Activated CD4-positive, CD25-positive, alpha-beta regulatory T cell treated with anti-CD3 and anti-CD28 coated beads, Interleukin-2, amount 50 U/mL, for 24 hours (primary cell): ENCODE measurements at regions not wholly inside any gene's neighbourhood (a gene's known extent, or its start where the extent isn't known, plus 50 kb on each side); places are given as distances from the start of the nearest gene placed in this dataset.
"Not testable (repeated sequence)": the region's sequence is repeated elsewhere in the genome, so short reads cannot be mapped to it uniquely, and the experiment has no call there.

Experiments
- ATAC-seq, 2 donors: fragments of 150-1000 bp; cut with Tn5 transposase; one replicate each; pipeline ENCODE4 v1.10.0; 2021; ENCODE audit warnings: mild to moderate bottlenecking in 1 of 2, moderate library complexity in 1 of 2

DNA sequence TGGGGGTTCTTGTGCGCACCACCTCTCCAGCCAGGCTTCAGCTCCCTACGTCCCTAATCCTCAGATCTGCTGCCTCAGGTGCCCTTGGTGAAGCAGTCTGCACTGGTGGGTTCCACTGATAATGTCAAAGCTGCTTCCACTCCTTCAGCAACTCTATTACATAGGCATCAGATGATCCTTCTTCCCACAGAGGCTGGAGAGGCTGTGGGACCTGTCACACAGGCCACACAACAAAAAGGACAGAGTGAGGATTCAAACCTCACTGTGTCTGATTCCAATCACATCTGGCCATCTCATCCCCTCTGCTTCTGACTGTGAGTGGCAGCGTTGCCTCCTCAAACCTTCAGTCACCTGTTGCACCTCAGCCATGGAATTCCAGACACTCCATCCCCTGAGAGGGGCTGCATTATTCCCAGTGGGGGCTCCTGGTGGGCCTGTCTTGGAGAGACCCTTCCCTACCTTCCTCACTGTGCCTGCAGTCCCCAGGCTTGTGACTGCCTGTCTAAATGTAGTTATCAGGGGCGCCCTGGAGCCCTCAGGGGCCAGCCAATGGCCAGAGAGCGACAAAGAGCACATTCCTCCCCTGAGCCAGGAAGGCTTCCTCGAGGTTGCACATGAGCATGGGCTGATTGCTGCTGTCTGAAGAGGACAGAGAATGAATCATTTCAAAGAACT is 211.4 kb upstream of the ECI2 start:
- ATAC-seq, result no peak

DNA sequence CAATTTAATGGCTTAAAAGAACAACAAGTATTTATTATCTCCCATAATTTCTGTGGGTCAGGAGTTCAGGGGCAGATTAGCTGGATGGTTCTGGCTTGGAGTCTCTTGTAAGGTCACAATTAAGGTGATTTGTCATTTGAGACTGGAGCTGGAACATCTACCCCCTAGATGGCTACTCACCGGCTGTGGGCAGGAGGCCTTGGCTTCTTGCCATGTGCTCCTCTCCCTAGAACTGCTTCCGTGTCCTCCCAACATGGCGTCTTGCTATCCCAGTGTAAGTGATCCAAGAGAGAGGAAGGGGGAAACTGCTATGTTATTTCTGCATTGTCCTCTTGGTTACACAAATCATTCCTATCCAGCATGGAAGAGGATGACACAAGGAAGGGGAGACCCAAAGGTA is 210.2 kb upstream of the ECI2 start:
- no peak for ATAC-seq

DNA sequence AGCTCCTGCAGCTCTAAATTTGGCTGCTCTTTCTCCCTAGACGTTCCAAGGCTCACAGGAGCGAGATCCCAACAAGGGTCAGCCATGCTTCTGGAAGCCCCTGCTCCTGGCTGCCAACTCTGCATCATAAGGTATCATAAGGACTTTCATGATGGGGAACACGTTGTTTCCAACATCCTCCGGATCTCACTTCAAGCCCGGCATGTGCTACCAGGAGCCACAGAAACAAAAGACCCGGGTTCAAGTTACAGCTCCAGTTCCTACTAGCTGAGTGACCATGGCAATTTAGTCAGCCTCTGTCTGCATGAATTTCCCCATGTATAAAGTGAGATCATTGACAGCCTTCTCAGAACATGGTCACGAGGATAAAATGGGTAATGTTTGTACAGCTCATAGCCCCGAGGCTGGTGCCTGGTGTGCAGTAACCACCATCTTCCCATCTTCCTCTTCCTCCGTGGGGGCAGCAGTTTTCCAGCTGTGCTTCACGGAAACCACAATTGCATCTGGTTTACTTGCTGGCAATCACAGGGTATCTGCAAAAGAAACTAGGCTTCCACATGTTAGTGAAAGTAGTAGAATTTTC is 209.0 kb upstream of the ECI2 start:
- ATAC-seq, result no peak

DNA sequence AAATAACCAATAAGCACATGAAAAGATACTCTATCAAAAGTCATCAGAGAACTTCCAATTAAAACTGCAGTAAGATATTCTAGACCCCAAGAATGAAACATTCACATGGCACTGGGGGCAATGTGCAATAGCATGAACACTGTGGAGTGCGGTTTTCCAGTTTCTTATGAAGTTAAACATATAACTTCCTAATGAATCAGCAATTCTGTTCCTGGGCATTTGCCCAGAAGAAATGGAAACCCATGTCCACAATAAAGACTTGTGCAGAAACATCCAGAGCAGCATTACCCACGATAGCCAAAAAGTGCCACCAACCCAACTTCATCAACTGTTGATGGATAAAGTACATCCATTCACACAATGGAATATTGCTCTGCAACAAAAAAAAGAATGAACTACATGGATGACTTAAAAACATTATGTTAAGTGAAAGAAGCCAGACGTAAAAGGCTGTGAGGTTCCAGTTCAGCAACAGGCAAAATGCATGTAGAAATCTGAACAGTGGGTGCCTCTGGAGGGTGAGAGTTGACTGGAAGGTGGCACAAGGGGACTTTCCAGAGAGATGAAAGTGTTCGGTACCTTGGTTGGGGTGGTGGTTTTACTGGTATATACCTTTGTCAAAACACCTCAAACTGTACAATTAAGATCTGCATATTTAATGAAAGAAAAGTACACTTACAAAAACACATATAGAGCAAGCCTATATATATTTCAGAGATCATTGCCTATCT is 207.2 kb upstream of the ECI2 start:
- ATAC-seq, result peak in 1 of 2 donors; percentile 36

DNA sequence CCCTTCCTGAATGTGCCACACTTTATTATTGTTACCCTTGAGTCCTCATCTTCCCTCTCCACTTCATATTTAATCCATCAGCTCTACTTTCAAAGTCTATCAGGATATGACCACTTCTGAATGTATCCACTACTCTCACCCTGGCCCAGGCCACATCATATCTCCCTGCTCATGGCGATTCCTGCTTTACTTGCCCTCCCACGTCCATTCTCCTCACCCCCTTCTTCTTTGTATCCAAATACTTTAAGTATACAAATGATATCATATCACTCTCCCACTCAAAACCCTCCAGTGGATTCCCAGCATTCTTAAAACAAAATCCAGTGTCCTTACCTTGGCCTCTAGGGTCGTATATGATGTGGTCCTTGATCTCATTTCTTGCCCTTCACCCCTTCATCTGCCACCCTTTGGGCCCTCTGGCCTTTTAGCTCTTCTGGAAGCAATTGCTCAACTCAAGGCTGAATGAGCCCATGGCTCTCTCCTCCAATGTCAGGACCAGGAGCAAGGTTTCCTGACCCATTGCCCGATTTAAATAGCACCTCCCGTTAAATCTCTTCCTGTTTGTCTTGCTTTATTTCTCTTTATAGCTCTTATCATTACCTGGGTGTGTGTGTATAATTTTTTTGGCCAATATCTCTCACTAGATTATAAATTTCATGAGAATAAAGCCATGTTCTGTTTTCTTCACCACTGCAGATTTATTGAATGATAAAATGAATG is 205.9 kb upstream of the ECI2 start:
- no peak for ATAC-seq

DNA sequence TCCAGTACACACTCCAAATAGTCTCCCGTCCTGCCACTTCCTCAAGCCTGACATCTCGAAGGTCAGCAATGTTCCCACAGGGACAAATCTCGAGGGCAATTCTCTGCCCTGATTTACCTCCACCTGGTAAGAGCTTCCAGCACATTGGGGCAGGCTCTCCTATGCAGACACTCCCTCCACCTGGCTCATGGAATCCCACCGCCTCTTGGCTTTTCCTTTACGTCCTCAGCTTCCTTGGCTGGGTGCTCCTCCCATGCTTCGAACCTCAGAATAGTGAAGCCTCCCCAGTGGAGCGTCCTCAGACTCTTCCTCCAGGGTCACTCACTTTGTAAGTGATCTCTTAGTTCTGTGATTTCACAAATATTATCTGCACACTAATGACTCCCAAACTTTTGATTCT is 205.2 kb upstream of the ECI2 start:
- ATAC-seq, result no peak

DNA sequence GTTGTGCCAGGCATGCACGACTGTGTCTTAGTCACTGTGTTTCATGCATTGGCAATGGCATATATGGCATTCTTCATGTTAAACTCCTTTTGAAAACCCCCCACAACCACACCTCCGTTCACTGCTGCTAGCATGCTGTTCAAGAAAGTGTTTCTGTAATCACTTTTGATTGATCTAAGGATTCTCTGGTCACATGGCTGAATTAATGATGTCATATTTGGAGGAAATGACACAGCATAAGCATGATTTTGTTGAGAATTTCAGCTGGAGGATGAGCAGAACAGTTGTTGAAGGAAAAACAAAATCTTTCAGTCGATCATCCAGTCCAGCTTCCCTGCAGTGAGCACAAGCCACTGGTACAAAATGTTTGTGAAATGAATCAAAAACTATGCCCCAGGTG is 203.5 kb upstream of the ECI2 start:
- ATAC-seq, result no peak

DNA sequence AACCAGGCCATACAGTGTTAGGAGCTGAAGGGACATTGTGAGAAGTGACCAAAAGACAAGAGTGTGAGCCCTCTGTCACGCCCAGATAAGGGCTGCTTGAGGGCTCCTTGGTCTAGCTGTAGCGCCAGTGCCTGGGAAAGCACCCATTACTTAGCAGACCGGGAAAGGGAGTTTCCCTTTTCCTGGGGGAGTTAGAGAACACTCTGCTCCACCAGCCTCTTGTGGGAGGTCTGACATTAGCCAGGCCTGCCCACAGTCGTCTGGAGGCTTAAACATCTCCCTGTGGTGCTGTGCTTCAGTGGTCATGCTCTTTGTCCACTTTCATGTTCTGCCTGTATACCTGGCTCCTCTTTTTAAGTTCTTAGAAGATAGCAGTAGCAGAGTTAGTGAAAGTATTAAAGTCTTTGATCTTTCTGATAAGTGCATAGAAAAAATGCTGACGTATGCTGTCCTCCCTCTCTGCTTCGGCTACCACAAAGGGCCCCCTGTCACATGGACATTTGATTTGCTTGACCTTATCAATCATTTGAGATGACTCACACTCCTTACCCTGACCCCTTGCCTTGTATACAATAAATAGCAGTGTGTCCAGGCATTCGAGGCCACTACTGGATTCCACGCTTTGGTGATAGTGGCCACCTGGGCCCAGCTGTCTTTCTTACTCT is 201.5 kb upstream of the ECI2 start:
- no peak for ATAC-seq

DNA sequence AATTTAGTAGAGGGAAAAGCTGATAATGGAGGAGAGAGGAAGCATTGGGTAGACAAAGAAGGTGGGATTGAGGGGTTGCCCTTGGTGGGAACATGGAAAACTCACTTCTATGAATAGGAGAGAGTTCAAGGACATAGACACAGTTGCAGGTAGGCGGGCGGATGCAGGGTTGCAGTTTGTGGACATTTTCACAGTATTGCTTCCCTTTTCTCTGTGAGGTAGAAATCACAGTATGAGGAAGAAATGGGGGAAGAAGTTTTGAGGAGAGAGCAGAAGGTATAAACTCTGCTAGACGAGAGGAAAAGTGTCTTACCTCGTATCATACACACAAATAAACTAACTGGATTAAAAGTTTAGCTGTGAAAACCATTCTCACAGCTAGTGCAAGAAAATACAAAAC is 200.7 kb upstream of the ECI2 start:
- no peak for ATAC-seq

DNA sequence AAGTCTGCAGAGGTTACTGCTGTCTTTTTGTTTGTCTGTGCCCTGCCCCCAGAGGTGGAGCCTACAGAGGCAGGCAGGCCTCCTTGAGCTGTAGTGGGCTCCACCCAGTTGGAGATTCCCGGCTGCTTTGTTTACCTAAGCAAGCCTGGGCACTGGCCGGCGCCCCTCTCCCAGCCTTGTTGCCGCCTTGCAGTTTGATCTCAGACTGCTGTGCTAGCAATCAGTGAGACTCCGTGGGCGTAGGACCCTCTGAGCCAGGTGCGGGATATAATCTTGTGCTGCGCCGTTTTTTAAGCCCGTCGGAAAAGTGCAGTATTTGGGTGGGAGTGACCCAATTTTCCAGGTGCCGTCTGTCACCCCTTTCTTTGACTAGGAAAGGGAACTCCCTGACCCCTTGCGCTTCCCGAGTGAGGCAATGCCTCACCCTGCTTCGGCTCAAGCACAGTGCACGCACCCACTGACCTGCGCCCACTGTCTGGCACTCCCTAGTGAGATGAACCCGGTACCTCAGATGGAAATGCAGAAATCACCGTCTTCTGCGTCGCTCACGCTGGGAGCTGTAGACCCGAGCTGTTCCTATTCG is 198.9 kb upstream of the ECI2 start:
- ATAC-seq, result not testable (repeated sequence)

DNA sequence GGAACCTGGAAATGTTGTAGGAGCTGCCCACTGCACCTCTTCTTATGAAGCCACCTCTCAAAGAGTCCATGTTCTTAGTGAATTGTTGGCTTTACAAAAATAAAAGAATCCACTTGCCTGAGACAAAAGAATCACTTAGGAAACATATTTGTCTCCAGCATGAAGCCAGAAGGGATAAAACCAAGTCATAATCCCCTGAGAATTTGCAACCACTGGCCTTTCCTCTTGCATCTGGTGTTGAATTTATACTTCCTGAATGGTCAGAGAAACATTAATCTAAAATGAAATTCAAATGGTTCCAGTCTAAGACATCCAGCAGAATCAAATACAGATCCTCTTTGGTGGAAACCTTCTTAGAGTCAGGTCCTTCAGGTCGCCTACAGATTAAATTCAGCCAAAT is 192.5 kb upstream of the ECI2 start:
- no peak for ATAC-seq

DNA sequence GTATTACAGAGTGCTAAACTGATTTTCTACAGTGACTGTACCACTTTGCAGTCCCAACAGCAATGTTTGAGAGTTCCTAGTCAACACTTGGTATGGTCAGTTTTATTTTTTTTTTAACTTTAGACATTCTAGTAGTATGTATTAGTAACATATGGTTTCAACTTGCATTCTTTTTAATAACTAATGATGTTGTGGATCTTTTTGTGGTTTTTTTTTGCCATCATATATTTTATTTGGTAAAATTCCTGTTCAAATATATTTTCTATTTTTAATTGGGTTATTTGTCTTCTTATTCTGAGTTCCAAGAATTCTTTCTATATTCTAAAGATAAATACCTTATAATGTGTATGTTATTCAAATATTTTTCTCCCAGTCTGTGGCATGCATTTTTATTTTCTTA is 189.4 kb upstream of the ECI2 start:
- ATAC-seq, result no peak

DNA sequence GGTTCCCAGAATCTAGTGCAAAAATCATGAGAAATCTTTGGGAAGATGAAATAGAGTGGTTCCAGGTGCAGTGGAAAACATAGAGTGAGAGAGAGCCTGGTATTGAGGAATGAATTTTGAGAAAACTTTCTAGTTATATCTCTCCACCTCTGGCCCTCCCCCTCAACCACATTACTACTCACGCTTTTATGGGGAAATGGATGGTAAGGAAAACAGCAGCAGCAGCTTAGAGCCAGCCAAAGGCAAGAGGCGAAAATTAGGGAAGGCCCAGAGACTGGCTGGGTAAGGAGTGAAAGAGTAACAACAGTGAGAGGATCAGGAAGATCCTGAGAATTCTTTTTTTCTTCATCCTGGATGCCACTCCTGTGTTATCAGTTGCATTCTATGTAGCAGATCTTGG is 187.9 kb upstream of the ECI2 start:
- ATAC-seq, result no peak

DNA sequence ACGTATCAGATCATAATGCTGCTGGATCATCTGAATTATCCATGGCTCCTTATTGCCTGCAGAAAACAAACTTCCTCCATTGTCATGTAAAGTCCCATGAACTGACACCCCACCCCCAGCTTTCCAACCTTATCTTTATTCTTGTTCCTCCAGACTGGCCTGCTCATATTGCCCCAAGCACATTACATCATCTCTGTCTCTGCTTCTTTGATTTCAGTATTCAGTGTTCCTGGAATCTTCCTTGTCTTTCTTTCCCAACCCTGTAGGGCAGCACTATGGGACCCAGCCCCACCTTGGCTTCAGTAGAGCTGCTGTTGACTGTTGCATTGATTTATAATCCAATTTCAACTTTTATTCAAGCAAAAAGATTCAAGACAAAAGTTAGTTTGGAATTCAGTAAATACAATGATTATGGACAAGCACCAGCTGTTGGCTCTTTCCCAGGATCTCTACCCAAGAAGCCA is 187.5 kb upstream of the ECI2 start:
- no peak for ATAC-seq

DNA sequence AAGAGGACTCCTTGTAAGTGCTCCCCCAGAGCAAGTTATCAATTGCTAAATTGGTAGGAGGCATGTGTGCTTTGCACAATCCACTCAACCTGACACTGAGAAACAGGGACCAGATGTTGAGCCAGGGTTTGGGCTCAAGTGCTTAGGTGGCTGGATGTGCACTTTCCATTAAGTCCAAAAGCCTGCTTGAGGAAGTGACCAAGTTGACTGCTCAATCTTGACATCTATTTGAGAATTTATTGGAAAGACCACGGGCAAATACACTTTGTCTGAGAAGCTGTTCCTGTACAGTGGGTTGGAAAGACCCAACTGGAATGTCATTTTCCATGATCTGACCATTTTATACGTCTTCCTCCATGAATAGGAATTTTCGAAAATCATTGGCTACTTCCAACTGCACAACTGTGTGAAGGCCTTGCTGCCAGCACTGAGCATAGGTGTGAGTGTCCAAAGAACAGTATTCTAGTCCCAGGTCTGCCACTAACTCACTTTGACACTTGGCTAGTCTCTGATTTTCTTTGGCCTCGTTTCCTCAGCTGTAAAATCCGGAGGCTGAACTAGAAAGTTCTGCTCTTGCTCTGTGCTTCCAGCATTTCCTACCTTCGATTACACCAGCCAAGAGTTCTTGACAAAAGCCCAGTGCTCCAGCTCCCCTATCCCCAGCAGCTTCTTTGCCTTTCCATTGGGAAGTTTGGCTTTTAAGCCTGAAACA is 186.9 kb upstream of the ECI2 start:
- no peak for ATAC-seq

DNA sequence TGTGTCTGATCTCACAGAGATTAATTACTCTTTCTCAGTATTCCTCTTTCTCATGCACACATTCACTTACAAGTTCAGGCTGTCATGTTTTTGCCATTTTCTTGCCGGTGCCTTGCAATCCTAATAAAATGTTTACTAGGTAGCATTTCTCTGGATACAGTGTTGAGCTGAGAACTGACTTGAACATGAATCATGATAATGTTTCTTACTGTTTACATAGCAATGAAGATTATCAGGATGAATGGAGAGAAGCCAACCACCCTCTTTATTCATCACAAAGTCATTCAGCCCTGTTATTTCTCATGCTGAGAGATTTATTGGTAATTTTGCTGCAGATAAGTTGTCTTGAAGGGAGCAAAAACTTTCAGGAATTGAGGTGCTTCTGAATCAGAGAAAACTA is 185.5 kb upstream of the ECI2 start:
- ATAC-seq, result no peak

DNA sequence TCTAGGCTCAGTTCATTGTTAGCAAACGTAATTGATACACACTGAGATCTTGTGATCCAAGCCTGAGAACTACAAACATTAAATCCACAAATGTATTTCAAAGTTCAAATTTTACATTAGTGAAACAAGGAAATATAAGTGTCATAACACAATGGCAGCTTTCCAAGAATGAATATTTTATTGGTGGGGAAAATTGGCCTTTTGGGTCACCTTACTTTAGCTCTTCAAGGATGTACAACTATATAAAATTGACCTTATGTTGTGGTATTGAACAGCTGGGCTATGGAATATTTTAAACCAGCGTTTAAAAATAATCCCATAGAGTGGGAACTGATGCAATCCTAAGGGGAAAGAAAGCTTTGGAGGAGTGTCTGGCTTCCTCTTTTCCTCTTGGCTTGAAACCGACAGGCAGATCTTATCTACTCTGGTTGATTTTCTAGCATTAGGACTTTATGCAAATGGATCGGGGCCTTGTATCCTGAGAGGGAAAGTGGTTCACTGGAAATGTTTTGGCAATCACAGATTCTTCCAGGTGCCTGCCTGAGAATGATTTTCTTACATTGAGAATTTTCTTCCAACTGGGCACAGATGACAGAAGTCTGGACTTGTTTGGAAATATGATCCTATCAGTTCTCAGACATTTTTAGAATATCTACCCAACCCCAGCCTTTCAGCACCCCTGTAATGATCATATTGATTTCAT is 184.8 kb upstream of the ECI2 start:
- ATAC-seq, result no peak

DNA sequence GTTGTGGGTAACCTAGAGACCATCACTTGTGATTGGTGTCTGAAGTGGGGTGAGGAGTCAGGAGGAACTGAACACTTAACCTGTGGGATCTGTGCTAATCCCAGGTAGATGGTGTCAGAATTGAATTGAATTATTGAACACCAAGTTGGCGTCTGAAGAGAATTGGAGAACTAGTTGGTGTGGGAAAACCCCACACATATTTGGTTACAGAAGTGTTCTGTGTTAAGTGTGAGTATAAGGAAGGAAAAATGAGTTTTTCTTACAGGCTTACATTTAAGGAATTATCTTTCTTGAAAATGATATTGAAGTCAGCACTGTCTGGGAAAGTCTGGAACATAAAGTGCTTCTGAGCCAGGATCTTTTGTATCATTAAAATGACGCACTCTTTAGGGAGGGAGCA is 182.9 kb upstream of the ECI2 start:
- no peak for ATAC-seq

DNA sequence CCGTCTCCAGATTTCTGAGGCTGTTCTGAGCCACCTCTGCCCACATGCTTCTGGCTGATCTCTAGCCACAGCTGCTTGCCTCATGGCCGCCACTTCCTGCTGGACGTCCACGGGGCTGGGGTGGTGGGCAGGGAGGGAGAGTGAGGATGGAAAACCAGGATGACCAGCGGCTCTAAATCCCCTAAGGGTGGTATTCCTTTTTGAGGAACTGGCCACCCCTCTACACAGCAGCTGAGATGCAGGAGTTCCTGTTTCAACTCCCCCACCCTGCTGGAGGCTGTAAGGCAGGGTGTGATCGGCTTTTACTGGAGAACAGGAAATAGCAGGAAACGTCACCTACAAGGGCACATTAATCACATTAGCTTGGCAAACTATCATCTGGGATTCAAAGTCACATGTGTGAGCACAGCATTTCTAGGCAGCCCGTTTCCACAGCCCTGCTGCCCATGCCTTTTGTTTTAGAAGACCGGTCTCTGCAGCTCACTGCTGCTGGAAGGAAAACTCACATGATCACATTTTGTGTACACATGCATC is 181.6 kb upstream of the ECI2 start:
- no peak for ATAC-seq

DNA sequence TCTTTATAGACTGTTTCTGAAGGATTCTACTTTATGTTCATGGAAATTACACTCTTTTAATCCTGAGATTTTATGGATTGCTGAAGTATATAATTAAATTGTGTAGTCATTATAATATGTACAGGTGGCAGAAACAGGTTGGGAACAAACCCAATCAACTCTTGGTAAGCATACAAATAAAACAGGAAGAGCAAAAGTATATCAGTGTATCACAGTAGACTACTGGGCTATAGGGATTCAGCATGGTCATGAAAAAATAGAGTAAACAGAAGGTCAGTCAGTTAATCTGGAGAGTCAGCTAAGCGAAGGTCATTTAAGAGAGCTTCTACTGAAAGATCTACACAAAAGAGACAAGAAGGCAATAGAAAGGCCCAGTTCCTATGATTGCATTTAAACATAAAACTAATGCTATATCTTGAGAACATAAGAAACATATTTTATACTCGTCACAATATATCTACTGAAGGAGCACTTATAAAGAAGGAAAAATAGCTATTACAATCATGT is 178.9 kb upstream of the ECI2 start:
- no peak for ATAC-seq
